ENCODE measurements at regions not wholly inside any gene's neighbourhood (a gene's known extent, or its start where the extent isn't known, plus 50 kb on each side); places are given as distances from the start of the nearest gene placed in this dataset.

DNA sequence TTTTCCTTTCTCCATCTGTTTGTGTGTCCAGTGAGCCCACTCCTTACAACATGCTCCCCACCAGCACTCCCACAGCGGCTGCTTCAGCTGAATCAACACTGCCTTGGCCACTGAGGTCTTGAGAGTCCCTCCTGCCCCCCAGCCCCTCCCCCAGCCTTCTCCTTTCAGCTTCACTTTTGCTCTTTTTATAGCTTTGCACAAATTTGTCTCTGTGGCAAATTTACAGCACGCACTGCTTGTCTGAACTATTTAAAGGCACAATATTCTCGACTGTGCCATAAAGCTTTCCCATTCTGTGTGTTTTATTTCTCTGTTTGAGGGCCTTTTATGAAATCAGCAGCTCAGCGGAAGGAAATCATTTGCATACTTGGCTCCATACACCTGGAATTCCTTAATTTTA, 579.3 kb downstream of the TOX3 start:
- TF ChIP-seq GLIS3 (CRISPR knock-in tag; IDR thresholded peaks at IDR 0.05) (no peak), BACH2 (CRISPR knock-in tag; IDR thresholded peaks at IDR 0.05; ENCODE audit: borderline replicate concordance) (no peak), TOX (CRISPR knock-in tag; IDR thresholded peaks at IDR 0.05; ENCODE audit: borderline replicate concordance) (no peak), CSDC2 (CRISPR knock-in tag; IDR thresholded peaks at IDR 0.05) (no peak)
- TF ChIP-seq, protein P1, sequence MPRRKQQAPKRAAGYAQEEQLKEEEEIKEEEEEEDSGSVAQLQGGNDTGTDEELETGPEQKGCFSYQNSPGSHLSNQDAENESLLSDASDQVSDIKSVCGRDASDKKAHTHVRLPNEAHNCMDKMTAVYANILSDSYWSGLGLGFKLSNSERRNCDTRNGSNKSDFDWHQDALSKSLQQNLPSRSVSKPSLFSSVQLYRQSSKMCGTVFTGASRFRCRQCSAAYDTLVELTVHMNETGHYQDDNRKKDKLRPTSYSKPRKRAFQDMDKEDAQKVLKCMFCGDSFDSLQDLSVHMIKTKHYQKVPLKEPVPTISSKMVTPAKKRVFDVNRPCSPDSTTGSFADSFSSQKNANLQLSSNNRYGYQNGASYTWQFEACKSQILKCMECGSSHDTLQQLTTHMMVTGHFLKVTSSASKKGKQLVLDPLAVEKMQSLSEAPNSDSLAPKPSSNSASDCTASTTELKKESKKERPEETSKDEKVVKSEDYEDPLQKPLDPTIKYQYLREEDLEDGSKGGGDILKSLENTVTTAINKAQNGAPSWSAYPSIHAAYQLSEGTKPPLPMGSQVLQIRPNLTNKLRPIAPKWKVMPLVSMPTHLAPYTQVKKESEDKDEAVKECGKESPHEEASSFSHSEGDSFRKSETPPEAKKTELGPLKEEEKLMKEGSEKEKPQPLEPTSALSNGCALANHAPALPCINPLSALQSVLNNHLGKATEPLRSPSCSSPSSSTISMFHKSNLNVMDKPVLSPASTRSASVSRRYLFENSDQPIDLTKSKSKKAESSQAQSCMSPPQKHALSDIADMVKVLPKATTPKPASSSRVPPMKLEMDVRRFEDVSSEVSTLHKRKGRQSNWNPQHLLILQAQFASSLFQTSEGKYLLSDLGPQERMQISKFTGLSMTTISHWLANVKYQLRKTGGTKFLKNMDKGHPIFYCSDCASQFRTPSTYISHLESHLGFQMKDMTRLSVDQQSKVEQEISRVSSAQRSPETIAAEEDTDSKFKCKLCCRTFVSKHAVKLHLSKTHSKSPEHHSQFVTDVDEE (CRISPR knock-in tag; IDR thresholded peaks at IDR 0.05): no peak
- TF ChIP-seq, protein P2, sequence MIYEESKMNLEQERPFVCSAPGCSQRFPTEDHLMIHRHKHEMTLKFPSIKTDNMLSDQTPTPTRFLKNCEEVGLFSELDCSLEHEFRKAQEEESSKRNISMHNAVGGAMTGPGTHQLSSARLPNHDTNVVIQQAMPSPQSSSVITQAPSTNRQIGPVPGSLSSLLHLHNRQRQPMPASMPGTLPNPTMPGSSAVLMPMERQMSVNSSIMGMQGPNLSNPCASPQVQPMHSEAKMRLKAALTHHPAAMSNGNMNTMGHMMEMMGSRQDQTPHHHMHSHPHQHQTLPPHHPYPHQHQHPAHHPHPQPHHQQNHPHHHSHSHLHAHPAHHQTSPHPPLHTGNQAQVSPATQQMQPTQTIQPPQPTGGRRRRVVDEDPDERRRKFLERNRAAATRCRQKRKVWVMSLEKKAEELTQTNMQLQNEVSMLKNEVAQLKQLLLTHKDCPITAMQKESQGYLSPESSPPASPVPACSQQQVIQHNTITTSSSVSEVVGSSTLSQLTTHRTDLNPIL (CRISPR knock-in tag; IDR thresholded peaks at IDR 0.05; ENCODE audit: low read depth): no peak
